MM.1S (cell line): ENCODE measurements at regions not wholly inside any gene's neighbourhood (a gene's known extent, or its start where the extent isn't known, plus 50 kb on each side); places are given as distances from the start of the nearest gene placed in this dataset.

ENCODE experiments used
- DNase-seq: peaks from one replicate; pipeline ENCODE4 v3.0.0-alpha.2; 2015
- H2AFZ ChIP-seq: fragments of 300-600 bp; sonication (generic); 2 replicates; pipeline ENCODE4 v1.6.0; 2016; ENCODE audit warnings: antibody characterized with exemption, low read length
- H3F3A ChIP-seq: fragments of 300-600 bp; sonication (generic); 2 replicates; pipeline ENCODE4 v1.6.1; 2016; ENCODE audit warnings: mild to moderate bottlenecking, antibody characterized with exemption, low read length, moderate library complexity, mixed read lengths; ENCODE audit not compliant: insufficient read depth
- H3K27ac ChIP-seq: fragments of 300-600 bp; sonication (generic); 2 replicates; pipeline ENCODE4 v1.5.1; 2016; ENCODE audit warnings: mild to moderate bottlenecking, low read length
- H3K27me3 ChIP-seq: fragments of 300-600 bp; sonication (generic); replicated peaks from 2 replicates; pipeline ENCODE4 v1.6.0; 2016; ENCODE audit warnings: low read length; ENCODE audit not compliant: insufficient read depth
- H3K36me3 ChIP-seq: fragments of 300-600 bp; sonication (generic); replicated peaks from 2 replicates; pipeline ENCODE4 v1.6.1; 2016; ENCODE audit warnings: mild to moderate bottlenecking, low read length, mixed read lengths; ENCODE audit not compliant: insufficient read depth
- H3K4me1 ChIP-seq: fragments of 300-600 bp; sonication (generic); 2 replicates; pipeline ENCODE4 v1.6.1; 2016; ENCODE audit warnings: low read length, mixed read lengths
- H3K4me2 ChIP-seq: fragments of 300-600 bp; sonication (generic); 2 replicates; pipeline ENCODE4 v1.6.0; 2016; ENCODE audit warnings: low read depth, low read length
- H3K4me3 ChIP-seq: fragments of 300-600 bp; sonication (generic); 2 replicates; pipeline ENCODE4 v1.5.1; 2016; ENCODE audit warnings: low read length, mixed read lengths
- H3K79me2 ChIP-seq: fragments of 300-600 bp; sonication (generic); 2 replicates; pipeline ENCODE4 v1.6.1; 2016; ENCODE audit warnings: mixed run types, low read length, mixed read lengths
- H3K9ac ChIP-seq: fragments of 300-600 bp; sonication (generic); 2 replicates; pipeline ENCODE4 v1.6.1; 2016; ENCODE audit warnings: low read length, mixed read lengths
- H3K9me2 ChIP-seq: fragments of 300-600 bp; sonication (generic); replicated peaks from 2 replicates; pipeline ENCODE4 v1.6.1; 2016; ENCODE audit warnings: mild to moderate bottlenecking, low read length, mixed read lengths; ENCODE audit not compliant: insufficient read depth
- H3K9me3 ChIP-seq: fragments of 300-600 bp; sonication (generic); replicated peaks from 2 replicates; pipeline ENCODE4 v1.6.1; 2016; ENCODE audit warnings: mild to moderate bottlenecking, low read length, mixed read lengths; ENCODE audit not compliant: insufficient read depth
- H4K20me1 ChIP-seq: fragments of 300-600 bp; sonication (generic); 2 replicates; pipeline ENCODE4 v1.6.1; 2016; ENCODE audit warnings: mild to moderate bottlenecking, low read length, moderate library complexity, mixed read lengths; ENCODE audit not compliant: insufficient read depth
- CTCF ChIP-seq: fragments of 300-600 bp; sonication (generic); IDR thresholded peaks from 2 replicates; pipeline ENCODE4 v1.5.1; 2016; ENCODE audit warnings: antibody characterized with exemption, low read length, mixed read lengths
- EZH2 ChIP-seq: fragments of 300-600 bp; sonication (generic); optimal IDR thresholded peaks from 2 replicates; pipeline ENCODE3; 2017; ENCODE audit warnings: low read depth, mild to moderate bottlenecking, antibody characterized with exemption, low read length, mixed read lengths
- EZH2phosphoT487 ChIP-seq: fragments of 300-600 bp; sonication (generic); IDR thresholded peaks from 2 replicates; pipeline ENCODE4 v1.6.1; 2018; ENCODE audit warnings: antibody characterized with exemption, low read length

GRCh38 chr14:34053666-34054065, 102.8 kb upstream of the EGLN3 start:
- Histone ChIP-seq H3K27ac (no peak overlapping the region), H3K79me2 (no peaks in the 10 kb centered on the region), H3K27me3 (no peaks in the 10 kb centered on the region), H3K4me1 (no peaks in the 10 kb centered on the region), H3K4me2 (no peak overlapping the region), H4K20me1 (no peaks in the 10 kb centered on the region), H3K9me3 (no peaks in the 10 kb centered on the region), H3K36me3 (no peaks in the 10 kb centered on the region), H2AFZ (no peak overlapping the region), H3K9ac (no peak overlapping the region), H3F3A (no peaks in the 10 kb centered on the region), H3K4me3 (no peak overlapping the region), H3K9me2 (no peaks in the 10 kb centered on the region)
- DNase-seq: no peak
- TF ChIP-seq EZH2: no peak
- TF ChIP-seq CTCF: no peak
- no peak for TF ChIP-seq EZH2phosphoT487

GRCh38 chr14:34052658-34053014, 101.8 kb upstream of the EGLN3 start:
- Histone ChIP-seq H3K9me2 (no peaks in the 10 kb centered on the region), H4K20me1 (no peaks in the 10 kb centered on the region), H2AFZ (no peak overlapping the region), H3K9me3 (no peaks in the 10 kb centered on the region), H3K4me2 (no peak overlapping the region), H3K27me3 (no peaks in the 10 kb centered on the region), H3K4me3 (no peak overlapping the region), H3F3A (no peaks in the 10 kb centered on the region), H3K79me2 (no peaks in the 10 kb centered on the region), H3K27ac (no peak overlapping the region), H3K36me3 (no peaks in the 10 kb centered on the region), H3K9ac (no peak overlapping the region), H3K4me1 (no peaks in the 10 kb centered on the region)
- no peak for DNase-seq
- TF ChIP-seq CTCF: no peak
- no peak for TF ChIP-seq EZH2
- no peak for TF ChIP-seq EZH2phosphoT487

GRCh38 chr14:34051966-34052657, 101.2 kb upstream of the EGLN3 start:
- H3K9ac ChIP-seq: no peak overlapping the region
- H3K4me2 ChIP-seq: 0 out of 2 replicates have a peak overlapping the region, but pooled peaks have one; percentile 9
- H3K27ac ChIP-seq: no peak overlapping the region
- no peaks in the 10 kb centered on the region for H4K20me1 ChIP-seq
- no peaks in the 10 kb centered on the region for H3K9me3 ChIP-seq
- H2AFZ ChIP-seq: no peak overlapping the region
- H3K9me2 ChIP-seq: no peaks in the 10 kb centered on the region
- no peaks in the 10 kb centered on the region for H3K4me1 ChIP-seq
- no peak for TF ChIP-seq EZH2
- TF ChIP-seq EZH2phosphoT487: no peak
- no peak for TF ChIP-seq CTCF
- no peak overlapping the region for H3K4me3 ChIP-seq
- no peaks in the 10 kb centered on the region for H3K79me2 ChIP-seq
- H3K27me3 ChIP-seq: no peaks in the 10 kb centered on the region
- no peaks in the 10 kb centered on the region for H3F3A ChIP-seq
- H3K36me3 ChIP-seq: no peaks in the 10 kb centered on the region
- peak; percentile 54 for DNase-seq
